ENCODE measurements at regions not wholly inside any gene's neighbourhood (a gene's known extent, or its start where the extent isn't known, plus 50 kb on each side); places are given as distances from the start of the nearest gene placed in this dataset.

DNA sequence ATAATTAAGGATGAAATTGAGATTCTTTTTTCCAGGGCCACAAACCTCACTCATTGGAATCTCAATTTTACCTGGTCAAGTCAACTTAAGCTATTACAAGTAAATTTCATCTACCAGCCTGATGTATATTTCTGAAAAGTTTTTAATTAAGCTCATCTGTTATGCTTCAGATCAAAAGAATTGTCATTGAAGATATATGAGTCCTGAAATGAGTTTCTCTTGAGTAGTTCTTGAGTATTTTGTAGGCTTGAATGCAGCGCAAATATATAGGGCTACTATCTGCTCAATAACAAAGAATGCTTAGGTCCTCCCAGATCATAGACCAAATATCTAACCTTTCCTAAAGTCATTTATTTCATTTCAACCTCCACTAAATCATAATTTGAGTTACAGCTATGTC, 482.2 kb upstream of the ST8SIA4 start:
- TF ChIP-seq, protein P1, sequence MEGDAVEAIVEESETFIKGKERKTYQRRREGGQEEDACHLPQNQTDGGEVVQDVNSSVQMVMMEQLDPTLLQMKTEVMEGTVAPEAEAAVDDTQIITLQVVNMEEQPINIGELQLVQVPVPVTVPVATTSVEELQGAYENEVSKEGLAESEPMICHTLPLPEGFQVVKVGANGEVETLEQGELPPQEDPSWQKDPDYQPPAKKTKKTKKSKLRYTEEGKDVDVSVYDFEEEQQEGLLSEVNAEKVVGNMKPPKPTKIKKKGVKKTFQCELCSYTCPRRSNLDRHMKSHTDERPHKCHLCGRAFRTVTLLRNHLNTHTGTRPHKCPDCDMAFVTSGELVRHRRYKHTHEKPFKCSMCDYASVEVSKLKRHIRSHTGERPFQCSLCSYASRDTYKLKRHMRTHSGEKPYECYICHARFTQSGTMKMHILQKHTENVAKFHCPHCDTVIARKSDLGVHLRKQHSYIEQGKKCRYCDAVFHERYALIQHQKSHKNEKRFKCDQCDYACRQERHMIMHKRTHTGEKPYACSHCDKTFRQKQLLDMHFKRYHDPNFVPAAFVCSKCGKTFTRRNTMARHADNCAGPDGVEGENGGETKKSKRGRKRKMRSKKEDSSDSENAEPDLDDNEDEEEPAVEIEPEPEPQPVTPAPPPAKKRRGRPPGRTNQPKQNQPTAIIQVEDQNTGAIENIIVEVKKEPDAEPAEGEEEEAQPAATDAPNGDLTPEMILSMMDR (conservative IDR thresholded peaks at IDR 0.05; ENCODE audit: low read depth, low read length): no peak
- no peak for TF ChIP-seq EZH2 (IDR thresholded peaks at IDR 0.05; ENCODE audit: borderline replicate concordance, low read depth, low read length, poor library complexity, severe bottlenecking)

Data from A673 (cell line).